ENCODE measurements at regions not wholly inside any gene's neighbourhood (a gene's known extent, or its start where the extent isn't known, plus 50 kb on each side); places are given as distances from the start of the nearest gene placed in this dataset.
"Not testable (repeated sequence)": the region's sequence is repeated elsewhere in the genome, so short reads cannot be mapped to it uniquely, and the experiment has no call there.

DNA sequence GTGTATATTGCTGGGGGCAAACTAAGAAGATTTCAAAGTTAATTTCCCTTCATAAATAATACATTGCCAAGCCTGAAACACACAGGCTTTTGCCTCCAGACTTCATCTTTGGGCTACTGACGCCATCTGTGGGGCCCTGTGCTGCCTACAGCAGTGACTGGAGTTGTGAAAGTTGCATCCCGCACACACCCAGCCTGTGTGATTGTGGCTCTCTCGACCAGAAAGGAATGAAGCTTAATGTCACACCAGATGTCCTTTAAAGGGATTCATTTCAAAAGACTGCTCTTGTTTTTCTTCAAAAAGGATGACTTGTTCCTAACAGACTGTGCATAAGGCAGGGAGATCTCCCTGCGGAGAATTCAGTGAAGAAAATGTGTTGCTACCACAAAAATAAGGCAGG lies 210.5 kb downstream of the FAM181B start:
- H3K9me3 ChIP-seq: no peaks in the 10 kb centered on the region

DNA sequence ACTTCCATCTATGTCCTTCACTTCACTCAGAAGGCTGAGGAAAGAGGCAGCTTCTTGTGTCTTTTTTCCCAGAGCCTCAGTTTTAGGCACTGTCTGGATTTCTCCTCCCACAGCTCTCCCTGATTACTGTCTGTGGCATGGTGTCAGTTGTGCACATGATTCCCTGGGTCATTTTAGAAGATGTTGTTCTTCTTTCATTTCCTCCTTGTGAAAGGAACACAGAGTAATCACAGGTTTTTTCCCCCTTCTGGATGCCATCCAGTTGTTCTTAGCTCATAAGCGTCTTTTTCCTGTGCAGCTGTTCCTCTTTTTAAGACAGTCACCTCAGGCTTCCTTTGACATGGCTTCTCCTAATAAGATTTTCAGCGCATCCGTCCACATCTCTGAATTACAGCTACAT lies 212.2 kb downstream of the FAM181B start:
- DNase-seq: no peak
- H3K4me1 Mint-ChIP-seq: no peaks in the 10 kb centered on the region
- Histone ChIP-seq H3K4me3 (ENCODE audit: control insufficient read depth in 1 of 2, extremely low read depth in 1 of 2, low read length in 1 of 2) (no peak overlapping the region), H3K9me3 (no peaks in the 10 kb centered on the region), H3K27ac (ENCODE audit: low read length) (no peak overlapping the region), H3K27me3 (replicated peaks in 1 of 2; ENCODE audit: control insufficient read depth in 2 of 2, extremely low read depth in 1 of 2, insufficient read depth in 2 of 2, low read length in 1 of 2) (no peaks in the 10 kb centered on the region), H3K36me3 (ENCODE audit: control insufficient read depth in 2 of 2, extremely low read depth in 1 of 2, insufficient read depth in 1 of 2, low read length in 1 of 2) (no peaks in the 10 kb centered on the region), H3K4me1 (ENCODE audit: control insufficient read depth in 1 of 2, extremely low read depth in 1 of 2, insufficient read depth in 2 of 2, low read length in 2 of 2) (no peaks in the 10 kb centered on the region)
- no peak overlapping the region for H3K27ac Mint-ChIP-seq
- ChIA-PET POLR2A (no interaction called here), CTCF (no interaction called here)
- peaks cover 1 to 6% of the 10 kb centered on the region in 2 donors for H3K27me3 Mint-ChIP-seq
- no peaks in the 10 kb centered on the region for H3K36me3 Mint-ChIP-seq
- H3K4me3 Mint-ChIP-seq: no peak overlapping the region
- no CpG with 5 or more reads among the region's 3 CpGs for WGBS (ENCODE audit: insufficient coverage)
- peaks cover 4 to 15% (median 5%) of the 10 kb centered on the region in 3 donors for H3K9me3 Mint-ChIP-seq
- ATAC-seq (replicated peaks in 1 of 4): no peak

More for the DNA sequence above, 210.5 kb downstream of the FAM181B start:
- no peak overlapping the region for H3K27ac ChIP-seq (ENCODE audit: low read length)
- no peak for DNase-seq
- no peaks in the 10 kb centered on the region for H3K4me1 Mint-ChIP-seq
- H3K4me3 ChIP-seq (ENCODE audit: control insufficient read depth in 1 of 2, extremely low read depth in 1 of 2, low read length in 1 of 2): no peak overlapping the region
- H3K27me3 ChIP-seq (replicated peaks in 1 of 2; ENCODE audit: control insufficient read depth in 2 of 2, extremely low read depth in 1 of 2, insufficient read depth in 2 of 2, low read length in 1 of 2): no peaks in the 10 kb centered on the region
- CTCF ChIA-PET: no interaction called here
- H3K9me3 Mint-ChIP-seq: peaks cover 4 to 11% (median 5%) of the 10 kb centered on the region in 3 donors
- no peaks in the 10 kb centered on the region for H3K36me3 Mint-ChIP-seq
- ATAC-seq (replicated peaks in 1 of 4): no peak
- H3K4me3 Mint-ChIP-seq: no peak overlapping the region
- POLR2A ChIA-PET: no interaction called here
- H3K4me1 ChIP-seq (ENCODE audit: control insufficient read depth in 1 of 2, extremely low read depth in 1 of 2, insufficient read depth in 2 of 2, low read length in 2 of 2): no peaks in the 10 kb centered on the region
- peaks cover 1 to 6% of the 10 kb centered on the region in 2 donors for H3K27me3 Mint-ChIP-seq
- WGBS (ENCODE audit: insufficient coverage): 82% methylated on average over 2 of the region's 4 CpGs
- H3K27ac Mint-ChIP-seq: no peak overlapping the region
- H3K36me3 ChIP-seq (ENCODE audit: control insufficient read depth in 2 of 2, extremely low read depth in 1 of 2, insufficient read depth in 1 of 2, low read length in 1 of 2): no peaks in the 10 kb centered on the region

DNA sequence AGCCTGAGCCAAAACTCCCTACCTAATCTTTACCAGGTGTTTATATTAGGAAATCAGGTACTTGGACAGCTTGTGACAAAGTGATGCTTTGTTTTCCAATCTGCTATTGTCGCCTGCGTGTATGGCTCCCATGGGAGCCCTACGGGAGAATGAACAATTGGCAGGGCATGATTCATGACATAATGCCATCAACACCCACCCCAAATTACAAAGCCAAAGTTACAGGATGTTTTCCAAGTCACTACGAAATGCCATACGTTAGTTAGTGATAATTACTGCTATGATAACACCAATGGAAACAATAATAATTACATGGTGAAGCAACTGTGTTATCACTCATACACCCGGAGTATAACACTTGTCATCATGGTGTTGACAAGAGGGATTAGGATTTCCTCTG lies 226.4 kb downstream of the FAM181B start:
- WGBS (ENCODE audit: insufficient coverage): no CpG with 5 or more reads among the region's 6 CpGs
- CTCF ChIA-PET: no interaction called here
- peaks cover 0 to 5% (median 0%) of the 10 kb centered on the region in 3 donors for H3K9me3 Mint-ChIP-seq
- peaks cover 1 to 4% of the 10 kb centered on the region in 2 donors for H3K27me3 Mint-ChIP-seq
- H3K27ac ChIP-seq (ENCODE audit: low read length): no peak overlapping the region
- no peaks in the 10 kb centered on the region for H3K36me3 ChIP-seq (ENCODE audit: control insufficient read depth in 2 of 2, extremely low read depth in 1 of 2, insufficient read depth in 1 of 2, low read length in 1 of 2)
- H3K36me3 Mint-ChIP-seq: no peaks in the 10 kb centered on the region
- H3K4me1 Mint-ChIP-seq: no peaks in the 10 kb centered on the region
- DNase-seq: no peak
- no peak overlapping the region for H3K4me3 Mint-ChIP-seq
- no peak for ATAC-seq (replicated peaks in 1 of 4)
- POLR2A ChIA-PET: no interaction called here
- H3K4me3 ChIP-seq (ENCODE audit: control insufficient read depth in 1 of 2, extremely low read depth in 1 of 2, low read length in 1 of 2): no peak overlapping the region
- H3K9me3 ChIP-seq: no peaks in the 10 kb centered on the region
- no peaks in the 10 kb centered on the region for H3K27me3 ChIP-seq (replicated peaks in 1 of 2; ENCODE audit: control insufficient read depth in 2 of 2, extremely low read depth in 1 of 2, insufficient read depth in 2 of 2, low read length in 1 of 2)
- no peaks in the 10 kb centered on the region for H3K4me1 ChIP-seq (ENCODE audit: control insufficient read depth in 1 of 2, extremely low read depth in 1 of 2, insufficient read depth in 2 of 2, low read length in 2 of 2)
- H3K27ac Mint-ChIP-seq: no peak overlapping the region

DNA sequence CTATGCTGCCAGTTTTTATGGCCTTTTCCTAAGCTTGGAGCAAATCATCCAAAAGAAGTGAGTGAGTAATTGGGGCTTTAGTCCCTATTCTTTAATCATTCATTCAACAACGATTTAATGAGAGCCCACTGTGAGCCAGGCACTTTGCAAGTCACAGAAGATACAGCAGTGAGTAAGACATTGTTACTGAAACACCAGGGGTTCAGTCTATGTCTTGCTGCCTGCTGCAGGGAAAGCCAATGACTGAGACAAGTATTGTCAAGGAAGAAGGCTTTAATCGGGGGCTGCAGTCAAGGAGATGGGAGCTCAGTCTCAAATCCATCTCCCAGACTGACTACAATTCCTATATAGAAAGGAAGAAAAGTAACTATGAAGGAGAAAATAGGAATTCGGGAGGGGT lies 228.3 kb downstream of the FAM181B start:
- no peak for ATAC-seq (replicated peaks in 1 of 4)
- no peak overlapping the region for H3K4me3 Mint-ChIP-seq
- DNase-seq: no peak
- ChIA-PET POLR2A (interaction anchor here in 1 of 2 donors (0.6 kb wide), 1 partner anchor 11 kb away, joined by 3 read pairs; no protein-coding TSS in a partner anchor), CTCF (no interaction called here)
- Histone ChIP-seq H3K27ac (ENCODE audit: low read length) (no peak overlapping the region), H3K36me3 (ENCODE audit: control insufficient read depth in 2 of 2, extremely low read depth in 1 of 2, insufficient read depth in 1 of 2, low read length in 1 of 2) (no peaks in the 10 kb centered on the region), H3K4me1 (ENCODE audit: control insufficient read depth in 1 of 2, extremely low read depth in 1 of 2, insufficient read depth in 2 of 2, low read length in 2 of 2) (no peaks in the 10 kb centered on the region), H3K4me3 (ENCODE audit: control insufficient read depth in 1 of 2, extremely low read depth in 1 of 2, low read length in 1 of 2) (no peak overlapping the region), H3K9me3 (no peaks in the 10 kb centered on the region), H3K27me3 (replicated peaks in 1 of 2; ENCODE audit: control insufficient read depth in 2 of 2, extremely low read depth in 1 of 2, insufficient read depth in 2 of 2, low read length in 1 of 2) (no peaks in the 10 kb centered on the region)
- H3K27me3 Mint-ChIP-seq: peaks cover 0 to 4% of the 10 kb centered on the region in 2 donors
- WGBS (ENCODE audit: insufficient coverage): no CpG with 5 or more reads among the region's 3 CpGs
- no peaks in the 10 kb centered on the region for H3K36me3 Mint-ChIP-seq
- no peak overlapping the region for H3K27ac Mint-ChIP-seq
- peaks cover 0 to 5% (median 0%) of the 10 kb centered on the region in 3 donors for H3K9me3 Mint-ChIP-seq
- no peaks in the 10 kb centered on the region for H3K4me1 Mint-ChIP-seq

DNA sequence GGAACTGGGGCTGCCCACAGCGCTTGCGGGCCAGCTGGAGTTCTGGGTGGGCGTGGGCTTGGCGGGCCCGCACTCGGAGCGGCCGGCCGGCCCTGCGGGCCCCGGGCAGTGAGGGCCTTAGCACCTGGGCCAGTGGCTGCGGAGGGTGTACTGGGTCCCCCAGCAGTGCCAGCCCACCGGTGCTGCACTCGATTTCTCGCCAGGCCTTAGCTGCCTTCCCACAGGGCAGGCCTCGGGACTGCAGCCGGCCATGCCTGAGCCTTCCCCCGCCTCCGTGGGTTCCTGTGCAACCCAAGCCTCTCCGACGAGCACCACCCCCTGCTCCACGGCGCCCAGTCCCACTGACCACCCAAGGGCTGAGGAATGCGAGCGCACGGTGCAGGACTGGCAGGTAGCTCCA lies 232.5 kb downstream of the FAM181B start:
- H3K27ac Mint-ChIP-seq; H3K4me1 Mint-ChIP-seq; DNase-seq; H3K27ac ChIP-seq (ENCODE audit: low read length); H3K4me1 ChIP-seq (ENCODE audit: control insufficient read depth in 1 of 2, extremely low read depth in 1 of 2, insufficient read depth in 2 of 2, low read length in 2 of 2); H3K36me3 Mint-ChIP-seq; H3K27me3 Mint-ChIP-seq; H3K4me3 Mint-ChIP-seq; H3K9me3 Mint-ChIP-seq; H3K4me3 ChIP-seq (ENCODE audit: control insufficient read depth in 1 of 2, extremely low read depth in 1 of 2, low read length in 1 of 2); POLR2A ChIA-PET; H3K36me3 ChIP-seq (ENCODE audit: control insufficient read depth in 2 of 2, extremely low read depth in 1 of 2, insufficient read depth in 1 of 2, low read length in 1 of 2); ATAC-seq (replicated peaks in 1 of 4); H3K27me3 ChIP-seq (replicated peaks in 1 of 2; ENCODE audit: control insufficient read depth in 2 of 2, extremely low read depth in 1 of 2, insufficient read depth in 2 of 2, low read length in 1 of 2); CTCF ChIA-PET; H3K9me3 ChIP-seq: not testable (repeated sequence)
- 92% methylated on average over 18 of the region's 26 CpGs for WGBS (ENCODE audit: insufficient coverage)

DNA sequence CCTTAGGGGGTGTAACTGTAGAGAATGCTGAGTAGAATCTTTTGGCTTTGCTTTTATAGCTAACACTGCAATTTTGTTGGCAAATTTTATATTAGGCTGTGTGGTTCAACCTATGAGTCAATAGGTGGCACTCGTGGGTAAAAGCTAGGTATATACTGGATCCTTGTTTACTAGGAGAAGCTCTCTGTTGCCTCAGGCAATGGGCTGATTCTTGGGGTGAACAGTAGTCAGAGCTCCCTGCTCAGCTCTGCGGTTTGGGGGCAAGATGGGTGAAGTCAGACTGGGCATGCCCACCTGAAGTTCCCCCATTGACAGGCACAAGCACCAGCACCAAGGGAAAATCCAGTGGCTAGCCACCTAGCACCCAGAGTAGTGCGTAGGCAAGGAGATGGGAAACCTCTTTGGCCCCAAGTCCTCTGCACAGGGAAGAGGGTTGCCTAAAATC lies 238.7 kb downstream of the FAM181B start:
- 36% methylated on average over 3 of the region's 3 CpGs for WGBS (ENCODE audit: insufficient coverage)

DNA sequence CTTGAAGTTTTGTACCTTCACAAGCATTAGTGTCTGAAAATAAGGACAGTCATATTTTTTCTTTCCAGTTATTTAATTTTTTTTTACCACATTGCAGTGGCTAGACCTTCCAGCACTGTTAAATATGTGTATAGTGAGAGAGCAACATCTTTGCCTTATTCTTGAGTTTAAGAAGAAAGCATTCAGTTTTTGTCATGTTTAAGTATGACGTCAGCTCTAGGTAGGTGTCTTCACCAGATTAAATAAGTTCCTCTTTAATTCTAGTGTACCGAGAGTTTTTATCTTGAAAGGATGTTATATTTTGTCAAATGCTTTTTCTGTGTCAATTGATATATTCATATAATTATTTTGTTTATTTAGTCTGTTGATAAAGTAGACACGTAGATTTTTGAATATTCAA lies 258.8 kb downstream of the FAM181B start:
- Histone ChIP-seq H3K4me1 (ENCODE audit: control insufficient read depth in 1 of 2, extremely low read depth in 1 of 2, insufficient read depth in 2 of 2, low read length in 2 of 2) (no peaks in the 10 kb centered on the region), H3K36me3 (ENCODE audit: control insufficient read depth in 2 of 2, extremely low read depth in 1 of 2, insufficient read depth in 1 of 2, low read length in 1 of 2) (no peaks in the 10 kb centered on the region), H3K4me3 (ENCODE audit: control insufficient read depth in 1 of 2, extremely low read depth in 1 of 2, low read length in 1 of 2) (no peak overlapping the region), H3K27ac (ENCODE audit: low read length) (no peak overlapping the region), H3K27me3 (replicated peaks in 1 of 2; ENCODE audit: control insufficient read depth in 2 of 2, extremely low read depth in 1 of 2, insufficient read depth in 2 of 2, low read length in 1 of 2) (no peaks in the 10 kb centered on the region), H3K9me3 (no peaks in the 10 kb centered on the region)
- POLR2A ChIA-PET: no interaction called here
- no peaks in the 10 kb centered on the region for H3K4me1 Mint-ChIP-seq
- peaks cover 0 to 5% (median 0%) of the 10 kb centered on the region in 3 donors for H3K9me3 Mint-ChIP-seq
- H3K27me3 Mint-ChIP-seq: no peaks in the 10 kb centered on the region
- CTCF ChIA-PET: no interaction called here
- H3K36me3 Mint-ChIP-seq: no peaks in the 10 kb centered on the region
- H3K27ac Mint-ChIP-seq: no peak overlapping the region
- H3K4me3 Mint-ChIP-seq: no peak overlapping the region
- no CpG with 5 or more reads among the region's 3 CpGs for WGBS (ENCODE audit: insufficient coverage)
- DNase-seq (no peak), ATAC-seq (replicated peaks in 1 of 4) (no peak)

More for the DNA sequence above, 238.7 kb downstream of the FAM181B start:
- Mint-ChIP-seq H3K36me3 (no peaks in the 10 kb centered on the region), H3K9me3 (peaks cover 6 to 19% (median 7%) of the 10 kb centered on the region in 3 donors), H3K27me3 (no peaks in the 10 kb centered on the region), H3K4me1 (no peaks in the 10 kb centered on the region), H3K4me3 (no peak overlapping the region), H3K27ac (no peak overlapping the region)
- no peaks in the 10 kb centered on the region for H3K4me1 ChIP-seq (ENCODE audit: control insufficient read depth in 1 of 2, extremely low read depth in 1 of 2, insufficient read depth in 2 of 2, low read length in 2 of 2)
- no peak overlapping the region for H3K27ac ChIP-seq (ENCODE audit: low read length)
- no peaks in the 10 kb centered on the region for H3K36me3 ChIP-seq (ENCODE audit: control insufficient read depth in 2 of 2, extremely low read depth in 1 of 2, insufficient read depth in 1 of 2, low read length in 1 of 2)
- H3K4me3 ChIP-seq (ENCODE audit: control insufficient read depth in 1 of 2, extremely low read depth in 1 of 2, low read length in 1 of 2): no peak overlapping the region
- H3K9me3 ChIP-seq: no peaks in the 10 kb centered on the region
- DNase-seq (no peak), ATAC-seq (replicated peaks in 1 of 4) (no peak)
- ChIA-PET POLR2A (no interaction called here), CTCF (no interaction called here)
- peaks cover 0 to 5% of the 10 kb centered on the region in 2 experiments for H3K27me3 ChIP-seq (replicated peaks in 1 of 2; ENCODE audit: control insufficient read depth in 2 of 2, extremely low read depth in 1 of 2, insufficient read depth in 2 of 2, low read length in 1 of 2)
